HG02623 (cell line): ENCODE measurements at regions not wholly inside any gene's neighbourhood (a gene's known extent, or its start where the extent isn't known, plus 50 kb on each side); places are given as distances from the start of the nearest gene placed in this dataset.

Experiments used
- ATAC-seq: cut with Tn5 transposase; IDR thresholded peaks from one replicate; pipeline ENCODE4 v1.9.1; 2021; ENCODE audit warnings: moderate library complexity; ENCODE audit not compliant: unreplicated experiment

DNA sequence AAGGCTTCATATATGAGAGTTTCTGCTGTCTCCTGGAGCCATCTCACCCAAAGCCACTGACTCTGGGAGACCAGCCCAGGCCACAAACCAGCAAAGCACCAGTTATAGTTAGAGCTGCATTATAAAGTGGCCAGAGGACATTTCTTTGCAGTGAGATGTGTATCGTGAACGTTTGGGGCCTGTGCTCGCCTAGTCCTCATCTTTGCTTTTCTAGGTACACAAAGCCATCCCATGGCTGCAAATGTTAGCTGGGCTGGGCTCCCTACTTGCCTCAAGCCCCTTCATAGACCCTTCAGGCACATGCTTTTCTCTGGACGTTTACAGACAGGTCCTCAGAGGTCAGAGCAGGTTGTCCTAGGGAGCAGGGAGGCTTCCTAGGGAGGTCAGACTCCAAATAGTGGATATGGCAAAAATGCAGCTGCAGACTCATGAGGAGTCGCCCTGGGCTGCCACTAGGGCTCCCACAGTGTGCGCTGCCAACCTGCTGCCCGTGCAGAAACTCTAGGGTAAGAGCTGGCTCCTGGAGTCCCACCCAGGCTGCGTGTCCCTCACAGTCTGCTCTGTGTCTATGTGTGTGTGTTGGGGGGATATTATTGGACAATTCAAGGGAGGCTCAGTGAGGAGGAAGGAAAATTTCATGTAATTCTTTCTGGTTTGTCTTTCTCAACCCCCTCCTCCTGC lies 141.0 kb downstream of the RPIA start:
- ATAC-seq, result peak; percentile 2

DNA sequence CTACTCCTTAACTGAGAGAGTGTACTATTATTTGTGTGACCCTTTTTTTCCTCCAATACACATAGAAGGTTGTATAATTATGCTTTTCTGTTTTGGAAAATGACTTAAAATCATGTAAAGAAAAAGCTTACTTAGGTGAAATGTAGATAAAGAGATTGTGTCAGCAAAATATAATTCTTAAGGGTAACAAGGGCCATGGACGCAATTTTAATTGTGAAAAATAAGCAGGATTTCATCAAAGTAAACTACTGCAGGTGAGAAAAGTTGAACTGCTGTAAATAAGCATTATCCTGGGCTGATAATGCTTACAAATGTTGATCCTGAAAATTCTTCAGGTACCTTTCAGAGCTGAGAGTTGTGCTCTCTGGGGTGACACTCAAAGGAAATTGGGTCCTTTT lies 141.5 kb downstream of the RPIA start:
- ATAC-seq, result no peak

DNA sequence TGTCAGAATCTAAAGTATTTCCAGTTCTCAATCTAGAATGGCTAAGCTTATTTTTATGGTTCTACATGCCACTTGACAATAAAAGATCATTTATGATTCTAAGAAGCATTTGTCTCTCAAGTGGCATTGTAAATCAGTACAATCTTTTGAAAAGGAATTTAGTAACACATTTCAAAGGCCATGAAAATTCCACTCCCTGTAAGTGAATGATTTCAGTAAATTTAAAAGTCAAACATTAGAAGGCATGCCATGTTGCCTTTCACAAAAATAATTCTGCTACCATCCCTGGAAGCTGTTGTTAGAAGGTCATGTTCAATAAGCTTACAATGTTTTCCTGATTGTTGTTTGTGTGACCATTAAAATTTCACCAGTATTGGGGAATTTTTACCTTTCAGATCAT lies 142.9 kb downstream of the RPIA start:
- no peak for ATAC-seq

DNA sequence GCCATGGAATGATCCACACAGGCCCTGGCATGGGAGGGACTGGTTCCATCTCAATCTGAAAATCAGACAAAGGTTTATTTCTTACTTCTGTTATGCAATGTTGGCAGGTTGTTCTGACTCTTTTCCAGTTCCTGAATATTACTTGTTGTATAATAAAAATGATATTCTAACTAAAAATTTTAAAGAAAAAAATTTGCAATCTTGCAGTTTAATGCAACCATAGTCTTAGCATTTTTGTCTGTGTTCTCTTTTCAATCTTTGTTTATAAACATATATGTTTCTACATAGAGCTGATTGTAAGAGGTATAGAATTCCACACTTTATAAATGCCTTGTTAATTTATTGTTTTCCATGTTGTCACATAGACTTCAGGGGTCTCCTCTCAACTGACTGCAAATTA lies 143.4 kb downstream of the RPIA start:
- ATAC-seq, result no peak

DNA sequence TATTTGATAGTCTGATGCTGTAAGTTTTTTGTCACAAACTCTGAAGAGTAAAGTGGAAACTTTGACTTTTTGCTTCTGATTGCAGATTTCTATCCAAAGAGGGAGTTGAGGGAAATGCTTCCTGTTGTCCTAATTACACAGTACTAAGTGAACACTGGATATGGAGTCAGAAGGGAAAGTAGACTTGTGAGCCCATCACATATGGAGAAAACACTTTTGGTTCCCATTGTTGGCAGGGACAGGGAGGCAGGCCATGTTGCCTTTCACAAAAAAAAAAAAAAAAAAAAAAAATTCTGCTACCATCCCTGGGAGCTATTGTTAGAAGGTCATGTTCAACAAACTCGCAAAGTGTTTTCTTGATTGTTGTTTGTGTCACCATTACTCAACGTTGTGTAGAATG lies 144.3 kb downstream of the RPIA start:
- ATAC-seq, result no peak

DNA sequence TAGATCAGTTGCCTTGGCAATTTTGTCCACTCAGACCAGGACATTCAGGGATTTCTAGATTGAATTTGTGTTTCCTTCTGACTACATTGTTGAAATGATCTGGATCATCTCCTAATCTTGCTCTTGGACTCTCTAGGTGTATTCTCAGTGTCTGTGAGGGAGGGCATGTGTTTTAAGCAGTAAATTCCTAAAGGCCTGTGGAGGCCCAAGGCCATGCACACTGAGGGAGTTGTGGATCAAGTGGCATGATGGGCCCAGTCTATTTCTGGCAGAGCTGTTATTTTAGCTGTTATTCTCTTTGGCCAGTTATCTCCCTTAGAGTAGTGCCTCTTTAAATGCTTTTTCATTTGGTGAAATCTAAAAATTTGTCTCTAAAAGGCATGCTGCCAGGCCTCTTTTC lies 144.9 kb downstream of the RPIA start:
- ATAC-seq, result no peak

DNA sequence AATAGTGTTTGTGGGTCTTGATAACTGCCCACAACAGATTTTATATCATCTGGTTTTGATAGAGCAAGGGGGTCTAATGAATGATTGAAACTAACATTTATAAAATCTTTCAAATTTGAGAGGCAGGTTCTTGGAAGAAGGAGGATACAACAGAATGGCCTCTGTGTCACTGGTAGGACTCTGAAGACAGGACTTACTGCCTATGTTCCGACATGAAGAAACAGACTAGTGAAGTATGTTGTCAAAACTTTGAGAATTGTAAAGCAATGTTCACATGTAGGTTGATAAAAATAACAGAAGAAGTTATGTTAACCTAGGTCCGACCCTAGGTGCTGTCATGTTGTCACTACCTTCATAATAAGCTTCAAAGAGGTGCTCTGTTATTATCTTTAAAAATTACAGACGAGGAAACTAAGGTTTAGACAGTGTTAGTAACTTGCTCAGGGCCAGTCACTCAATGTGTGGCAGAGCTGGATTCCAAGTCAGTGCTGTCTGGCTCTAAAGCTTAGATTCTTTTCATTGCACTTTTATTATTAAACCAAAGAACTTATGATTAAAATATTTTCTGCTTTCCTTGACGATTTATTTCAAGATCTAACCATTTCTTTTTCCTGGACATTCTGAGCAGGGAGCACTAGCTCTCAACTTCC lies 146.2 kb downstream of the RPIA start:
- no peak for ATAC-seq

DNA sequence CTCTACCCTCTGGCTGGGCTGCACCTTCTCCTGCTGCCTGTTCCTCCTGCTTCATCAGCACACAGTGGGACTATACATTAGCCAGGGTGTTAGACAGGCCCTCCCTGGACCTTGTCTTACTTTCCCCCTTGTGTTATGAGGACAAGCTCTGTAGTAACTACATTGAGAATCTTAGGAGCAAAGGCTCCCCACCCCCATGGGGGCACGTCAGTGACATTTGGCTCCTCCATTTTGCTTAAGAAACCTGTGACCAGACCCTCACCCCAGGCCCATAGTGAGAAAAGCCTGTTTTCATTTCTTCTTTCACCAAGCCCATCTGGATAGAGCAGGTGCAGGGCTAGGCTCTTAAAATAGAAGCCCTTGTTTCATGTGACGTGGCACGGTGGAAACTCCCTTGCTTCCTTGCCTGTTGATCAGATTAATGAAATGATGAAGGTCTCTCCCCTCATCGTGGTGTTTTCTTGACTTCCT lies 146.7 kb downstream of the RPIA start:
- peak; percentile 70 for ATAC-seq

DNA sequence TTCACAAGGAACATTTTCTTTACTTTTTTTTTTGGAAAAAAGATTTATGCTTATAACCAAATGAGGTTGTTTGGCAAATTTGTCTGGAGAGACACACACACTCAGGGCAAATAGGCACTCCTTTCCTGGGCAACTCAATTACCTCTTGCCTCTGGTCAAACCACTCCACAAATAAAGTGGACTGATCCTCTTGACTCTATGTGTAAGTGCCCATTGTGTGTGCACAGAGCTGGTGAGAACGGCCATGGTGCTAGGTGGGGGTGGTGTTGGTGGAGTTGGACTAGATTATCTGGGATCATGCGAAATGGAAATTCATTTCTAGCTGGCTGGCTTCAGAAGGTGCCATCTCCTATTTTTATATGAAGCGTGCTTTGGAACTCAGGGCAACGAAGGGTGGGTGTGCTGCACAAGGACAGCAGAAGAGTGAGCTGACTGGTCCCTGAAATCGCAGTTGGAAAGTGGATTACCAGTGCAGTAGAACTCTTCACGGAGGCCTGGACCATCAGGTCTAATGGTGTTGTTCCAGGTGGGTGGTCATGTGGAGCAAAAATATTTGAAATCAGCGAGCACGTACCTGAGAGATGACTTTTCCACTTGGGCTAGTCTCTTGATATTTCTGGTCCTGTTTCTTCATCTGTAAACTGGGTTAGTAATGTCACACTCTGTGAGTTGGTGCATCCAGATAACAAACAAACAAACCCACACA lies 149.9 kb downstream of the RPIA start:
- ATAC-seq, result no peak

DNA sequence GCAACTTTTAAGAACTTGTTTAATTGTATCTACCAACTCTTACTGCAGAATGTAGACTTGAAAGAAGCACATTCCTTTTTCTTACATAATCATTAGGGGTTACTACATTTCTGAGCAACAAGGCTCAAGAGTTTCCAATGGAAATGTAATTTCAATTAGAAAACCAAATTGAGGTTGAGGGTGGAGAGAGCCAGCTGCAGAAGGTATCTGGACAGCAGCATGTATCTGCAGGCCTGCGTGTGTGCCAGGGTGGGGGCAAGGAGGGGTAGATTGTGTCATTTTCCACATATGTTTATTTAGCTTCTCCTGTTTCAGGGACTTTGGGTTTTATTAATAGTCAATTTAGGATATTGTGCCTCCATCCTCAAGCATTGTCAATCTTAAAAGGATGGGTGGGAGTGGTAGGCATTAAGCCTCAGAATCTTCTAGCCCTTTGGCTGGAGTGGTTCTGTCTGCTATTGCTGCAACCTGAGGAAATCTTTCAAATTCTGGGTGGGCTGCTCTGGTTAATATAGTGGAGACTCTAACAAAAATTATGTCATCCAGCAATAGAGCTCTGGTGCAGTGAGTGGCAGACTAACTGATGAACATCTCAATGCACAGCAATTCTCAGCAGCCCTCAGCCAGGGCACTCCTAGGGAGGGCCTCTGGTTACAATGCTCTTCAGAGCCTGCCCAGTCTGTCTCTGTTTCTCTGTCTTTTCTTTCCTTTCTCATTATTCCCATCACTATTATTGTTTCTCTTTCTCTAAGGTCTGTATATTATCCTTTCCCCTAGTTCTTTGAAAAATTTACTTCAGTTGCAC lies 151.4 kb downstream of the RPIA start:
- no peak for ATAC-seq

DNA sequence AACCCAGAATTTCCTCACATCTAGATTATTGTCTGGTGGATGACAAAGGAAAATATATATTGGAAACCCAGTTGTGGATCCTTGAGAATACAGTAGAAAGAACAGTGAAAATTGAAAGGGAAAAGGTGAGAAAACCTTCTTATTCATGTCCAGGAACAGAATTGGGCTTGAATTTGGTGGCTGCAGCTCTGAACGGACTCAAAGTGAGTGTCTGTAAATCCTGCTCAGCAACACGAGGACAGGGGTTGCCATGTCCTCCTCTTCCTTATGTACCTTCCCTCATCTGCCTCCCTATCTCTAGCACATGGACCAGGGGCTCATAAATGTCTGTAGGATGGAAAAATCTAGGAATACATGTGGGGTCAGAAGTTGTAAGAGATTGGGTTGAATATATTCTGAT lies 152.2 kb downstream of the RPIA start:
- no peak for ATAC-seq

DNA sequence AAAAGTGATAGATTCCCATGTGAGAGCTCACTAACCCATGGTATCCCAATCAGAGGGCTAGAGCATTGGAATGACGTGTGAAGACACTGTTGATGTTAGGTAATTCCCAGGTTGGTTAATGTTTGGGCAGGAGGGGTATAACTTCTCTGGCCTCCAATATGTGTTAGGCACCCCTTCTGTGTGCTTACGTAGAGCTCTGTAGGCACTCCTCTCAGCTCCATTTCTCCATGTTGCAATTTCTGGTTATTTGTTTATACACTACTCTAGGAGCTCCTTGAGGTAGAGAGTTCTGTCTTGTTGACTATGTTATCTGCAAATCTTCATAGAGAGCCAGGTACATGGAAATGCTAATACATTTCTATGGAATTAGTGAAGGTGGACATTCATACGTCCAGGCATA lies 153.5 kb downstream of the RPIA start:
- no peak for ATAC-seq

DNA sequence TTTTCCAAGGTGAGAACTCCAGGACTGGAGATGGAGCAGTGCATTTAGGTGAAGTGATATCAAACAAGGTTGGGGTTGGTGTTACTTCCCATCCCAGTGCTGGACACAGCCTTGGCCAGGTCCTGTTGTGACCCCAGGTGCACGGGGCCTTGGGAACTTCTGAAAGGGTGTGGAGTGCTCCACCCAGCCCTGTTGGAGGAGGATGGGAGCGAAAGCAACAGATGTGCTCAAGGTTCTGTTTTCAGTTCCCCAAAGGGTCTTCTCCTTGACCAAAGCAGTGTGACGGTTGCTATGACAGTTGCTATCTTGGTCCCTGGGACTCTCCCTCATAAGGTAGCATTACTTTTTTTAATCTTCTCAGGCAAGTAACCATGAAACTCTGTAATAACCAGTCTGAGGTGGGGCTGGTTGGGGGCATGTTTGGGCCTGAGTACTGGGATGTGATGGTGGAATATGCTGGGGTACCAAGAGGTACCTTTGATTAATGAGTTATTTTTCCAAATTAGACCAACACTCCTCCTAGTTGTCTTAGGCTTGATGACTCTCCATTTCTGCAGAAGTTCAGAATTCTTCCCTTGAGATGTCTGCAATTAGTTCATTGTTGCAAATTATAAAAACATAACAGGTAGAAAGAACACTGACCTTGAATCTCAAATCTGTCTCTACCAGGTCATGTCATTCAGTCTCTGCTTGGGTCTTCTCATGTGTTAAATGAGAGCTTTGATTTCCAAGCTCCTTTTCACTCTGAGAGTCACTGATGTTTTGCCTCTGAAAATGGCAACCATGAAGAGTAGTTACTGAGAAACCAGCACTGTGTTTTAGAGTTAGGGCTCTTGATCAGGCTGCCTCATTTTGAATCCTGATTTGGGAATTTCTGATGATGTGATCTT lies 154.5 kb downstream of the RPIA start:
- peak; percentile 80 for ATAC-seq

DNA sequence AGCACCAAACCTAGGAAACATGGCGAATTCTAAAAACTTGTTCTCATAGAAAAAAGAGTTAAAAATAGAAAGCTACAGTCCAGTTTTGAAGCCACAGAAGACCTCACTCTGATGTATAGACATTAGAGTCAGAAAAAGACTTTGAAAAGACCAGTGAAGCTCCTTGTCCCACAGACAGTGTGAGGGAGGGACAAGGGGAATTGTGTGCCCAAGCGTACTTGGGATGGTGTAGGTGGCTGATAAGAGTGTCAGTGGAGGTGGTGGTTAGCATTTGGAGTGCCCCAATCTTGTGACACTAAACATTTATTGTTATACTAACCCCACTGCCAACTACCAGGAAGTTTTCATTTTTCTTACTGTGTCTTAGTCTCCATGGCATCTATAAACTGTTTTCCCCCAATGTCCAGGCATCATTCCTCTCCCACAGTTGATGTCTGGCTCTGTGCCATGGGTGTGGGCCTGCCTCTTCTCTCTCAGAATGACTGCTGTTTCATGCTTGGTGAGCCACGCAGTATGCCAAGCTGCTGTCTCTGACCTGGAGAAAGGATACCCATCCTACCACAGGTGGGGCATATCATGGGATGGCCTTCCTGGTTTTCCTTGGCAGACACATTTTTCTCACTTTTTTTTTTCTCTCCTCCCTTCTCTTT lies 161.4 kb downstream of the RPIA start:
- no peak for ATAC-seq

DNA sequence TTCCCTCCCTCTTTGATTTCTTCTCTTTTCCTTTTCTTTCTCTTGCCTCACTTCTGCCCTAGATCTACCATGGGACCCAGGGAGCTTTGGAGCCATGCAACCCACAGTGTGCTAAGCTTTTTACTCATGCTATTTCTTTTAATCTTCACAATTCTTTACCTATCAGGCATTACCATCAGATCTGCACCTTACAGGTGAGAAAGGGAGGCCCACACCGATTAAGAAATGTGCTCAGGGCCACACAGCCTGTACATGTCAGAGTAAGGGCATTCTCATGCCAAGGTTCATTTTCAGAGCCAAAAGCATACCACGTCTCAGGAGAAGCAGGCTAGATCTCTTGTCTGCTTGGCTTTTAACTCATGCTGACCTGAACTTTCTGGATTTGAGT lies 161.9 kb downstream of the RPIA start:
- ATAC-seq, result no peak

DNA sequence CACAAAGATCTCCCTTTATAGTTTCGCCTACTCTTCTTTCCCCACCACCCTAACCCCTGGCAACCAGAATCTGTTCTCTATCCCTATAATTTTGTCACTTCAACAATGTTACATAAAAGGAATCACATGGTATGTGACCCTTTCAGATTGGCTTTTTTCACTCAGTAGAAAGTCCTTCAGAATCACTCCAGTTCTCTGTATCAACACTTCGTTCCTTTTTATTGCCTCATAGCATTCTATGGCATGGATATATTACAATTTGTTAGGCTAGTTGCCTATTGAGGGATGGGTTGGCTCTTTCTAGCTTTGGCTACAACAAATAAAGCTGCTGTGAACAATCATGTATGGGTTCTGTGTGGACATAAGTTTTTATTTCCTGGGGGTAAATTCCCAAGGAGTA lies 163.1 kb downstream of the RPIA start:
- ATAC-seq, result no peak

DNA sequence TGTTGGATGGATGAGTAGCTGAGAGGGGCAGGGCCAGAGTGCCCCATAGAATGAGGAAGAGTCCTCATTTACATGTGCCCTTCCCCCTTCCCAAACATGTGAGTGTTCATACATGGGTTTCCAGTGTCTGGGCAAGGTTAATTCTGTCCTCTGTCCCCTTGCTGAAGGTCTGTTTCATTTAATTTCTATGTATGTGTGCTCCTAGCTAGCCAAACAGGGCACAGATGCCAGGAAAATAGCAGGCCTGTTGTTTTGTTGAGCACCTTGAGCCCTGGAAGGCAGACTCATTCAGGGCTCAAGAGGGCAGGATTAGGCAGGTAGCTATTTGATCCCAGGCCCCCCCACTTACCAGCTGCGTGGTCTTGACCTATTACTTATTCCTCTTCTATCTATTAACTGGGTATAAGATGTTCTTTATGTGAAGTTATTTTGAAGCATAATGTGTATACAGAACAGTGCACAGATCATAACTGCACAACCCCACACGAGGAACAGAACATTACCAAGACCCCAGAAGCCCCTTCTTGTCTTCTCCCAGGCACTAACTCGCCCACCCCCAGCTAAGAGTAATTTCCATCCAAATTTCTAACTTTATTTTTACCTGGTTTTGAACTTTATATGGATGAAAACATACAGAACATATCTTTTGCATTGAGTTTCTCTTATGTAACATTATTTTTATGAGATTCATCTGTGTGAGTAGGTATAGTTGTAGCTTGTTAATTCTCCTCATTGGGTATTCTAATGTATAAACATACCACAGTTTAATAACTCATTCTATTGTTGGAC lies 164.3 kb downstream of the RPIA start:
- peak; percentile 29 for ATAC-seq

DNA sequence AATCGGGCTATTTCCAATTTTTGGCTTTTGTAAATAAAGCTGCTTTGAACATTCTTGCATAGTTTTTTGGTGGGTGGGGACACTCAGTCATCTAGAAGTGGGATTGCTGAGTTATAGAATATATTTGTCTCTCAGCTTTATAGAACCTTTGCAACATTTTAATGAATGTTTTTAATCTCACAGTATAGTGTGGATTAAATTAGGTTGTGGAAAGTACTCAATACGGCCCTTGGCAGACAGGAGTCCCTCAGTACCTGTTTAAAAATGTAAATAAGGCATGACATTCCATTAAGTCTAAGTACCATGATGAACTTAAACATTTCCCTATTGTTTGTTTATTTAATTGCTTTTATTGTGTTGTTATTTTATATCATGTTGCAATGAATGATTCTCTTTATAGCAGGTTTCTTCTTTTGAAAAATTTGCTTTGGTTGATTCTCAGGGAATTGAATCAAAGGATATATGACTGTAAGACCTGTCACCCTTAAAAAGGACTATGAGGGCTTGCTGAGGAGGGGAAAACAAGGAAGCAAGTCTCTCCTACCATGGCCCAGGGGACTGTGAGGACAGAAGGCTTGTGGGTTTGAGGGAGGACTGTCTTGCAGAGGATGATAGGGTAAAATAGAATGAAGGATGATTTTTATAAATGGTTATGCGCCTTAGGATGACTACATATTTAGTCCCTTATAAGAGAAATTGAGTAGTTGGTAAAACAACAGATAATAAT lies 165.1 kb downstream of the RPIA start:
- ATAC-seq, result peak; percentile 5
